ENCODE measurements at regions not wholly inside any gene's neighbourhood (a gene's known extent, or its start where the extent isn't known, plus 50 kb on each side); places are given as distances from the start of the nearest gene placed in this dataset.

GRCh38 chr9:24901319-24901718 lies 355.6 kb upstream of the IZUMO3 start:
- TF ChIP-seq POLR2A (IDR thresholded peaks at IDR 0.05) = no peak
- TF ChIP-seq CTCF (IDR thresholded peaks at IDR 0.05) = no peak
